ENCODE measurements at regions not wholly inside any gene's neighbourhood (a gene's known extent, or its start where the extent isn't known, plus 50 kb on each side); places are given as distances from the start of the nearest gene placed in this dataset.
"Not testable (repeated sequence)": the region's sequence is repeated elsewhere in the genome, so short reads cannot be mapped to it uniquely, and the experiment has no call there.

DNA sequence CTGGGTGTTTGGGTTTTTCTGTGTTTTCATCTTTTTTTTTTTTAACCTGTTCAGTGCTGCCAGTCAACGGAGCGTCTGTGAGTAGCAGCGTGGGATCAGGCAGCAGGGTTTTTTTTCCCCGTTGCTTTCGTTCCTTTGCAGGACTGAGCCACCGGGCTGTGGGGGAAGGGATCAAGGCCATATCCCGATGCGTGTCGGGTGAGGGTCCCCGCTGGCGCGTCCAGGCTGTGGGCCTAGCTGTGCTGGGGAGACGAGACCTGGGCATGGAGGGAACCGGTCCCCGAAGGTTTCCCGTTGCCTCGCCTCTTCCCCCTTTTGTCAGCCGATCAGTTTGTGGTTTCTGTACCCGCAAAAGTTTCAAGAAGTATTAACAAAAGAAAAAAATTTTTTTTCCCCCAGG lies 218.1 kb downstream of the POTED start:
- TF ChIP-seq, protein P1, sequence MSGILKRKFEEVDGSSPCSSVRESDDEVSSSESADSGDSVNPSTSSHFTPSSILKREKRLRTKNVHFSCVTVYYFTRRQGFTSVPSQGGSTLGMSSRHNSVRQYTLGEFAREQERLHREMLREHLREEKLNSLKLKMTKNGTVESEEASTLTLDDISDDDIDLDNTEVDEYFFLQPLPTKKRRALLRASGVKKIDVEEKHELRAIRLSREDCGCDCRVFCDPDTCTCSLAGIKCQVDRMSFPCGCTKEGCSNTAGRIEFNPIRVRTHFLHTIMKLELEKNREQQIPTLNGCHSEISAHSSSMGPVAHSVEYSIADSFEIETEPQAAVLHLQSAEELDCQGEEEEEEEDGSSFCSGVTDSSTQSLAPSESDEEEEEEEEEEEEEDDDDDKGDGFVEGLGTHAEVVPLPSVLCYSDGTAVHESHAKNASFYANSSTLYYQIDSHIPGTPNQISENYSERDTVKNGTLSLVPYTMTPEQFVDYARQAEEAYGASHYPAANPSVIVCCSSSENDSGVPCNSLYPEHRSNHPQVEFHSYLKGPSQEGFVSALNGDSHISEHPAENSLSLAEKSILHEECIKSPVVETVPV (CRISPR knock-in tag; IDR thresholded peaks at IDR 0.05) = not testable (repeated sequence)
- TF ChIP-seq RARB (CRISPR knock-in tag; IDR thresholded peaks at IDR 0.05); ZFP3 (CRISPR knock-in tag; IDR thresholded peaks at IDR 0.05); PATZ1 (CRISPR knock-in tag; IDR thresholded peaks at IDR 0.05; ENCODE audit: borderline replicate concordance); ZFP30 (CRISPR knock-in tag; IDR thresholded peaks at IDR 0.05); ZNF565 (CRISPR knock-in tag; conservative IDR thresholded peaks at IDR 0.05; ENCODE audit: low read depth); ARNTL (CRISPR knock-in tag; IDR thresholded peaks at IDR 0.05; ENCODE audit: borderline replicate concordance, low read depth); PPARA (CRISPR knock-in tag; IDR thresholded peaks at IDR 0.05; ENCODE audit: borderline replicate concordance); ZC3H10 (CRISPR knock-in tag; IDR thresholded peaks at IDR 0.05); SNAI2 (CRISPR knock-in tag; IDR thresholded peaks at IDR 0.05): not testable (repeated sequence)
